NCI-H1092 (cell line): ENCODE measurements at regions not wholly inside any gene's neighbourhood (a gene's known extent, or its start where the extent isn't known, plus 50 kb on each side); places are given as distances from the start of the nearest gene placed in this dataset.
"Not testable (repeated sequence)": the region's sequence is repeated elsewhere in the genome, so short reads cannot be mapped to it uniquely, and the experiment has no call there.

Source experiments
- DNase-seq: peaks from one replicate; lab custom pipeline; 2025; lab: John Stamatoyannopoulos, UW

DNA sequence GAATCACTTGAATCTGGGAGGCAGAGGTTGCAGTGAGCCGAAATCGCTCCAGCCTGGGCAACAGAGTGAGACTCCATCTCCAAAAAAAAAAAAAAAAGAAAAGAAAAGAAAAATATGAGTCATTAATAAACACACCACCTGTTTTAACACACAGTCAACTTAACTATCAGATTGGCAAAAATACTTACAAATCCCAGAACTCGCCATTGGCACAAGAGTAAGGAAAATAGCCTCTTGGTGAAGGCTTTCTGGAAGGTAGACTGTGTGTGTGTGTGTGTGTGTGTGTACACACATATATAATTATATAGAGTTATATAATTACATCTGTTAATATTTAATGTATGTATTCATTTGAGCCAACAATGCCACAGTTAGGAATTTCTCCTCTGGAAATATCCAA, 63.7 kb upstream of the UXS1 start:
- DNase-seq: no peak

DNA sequence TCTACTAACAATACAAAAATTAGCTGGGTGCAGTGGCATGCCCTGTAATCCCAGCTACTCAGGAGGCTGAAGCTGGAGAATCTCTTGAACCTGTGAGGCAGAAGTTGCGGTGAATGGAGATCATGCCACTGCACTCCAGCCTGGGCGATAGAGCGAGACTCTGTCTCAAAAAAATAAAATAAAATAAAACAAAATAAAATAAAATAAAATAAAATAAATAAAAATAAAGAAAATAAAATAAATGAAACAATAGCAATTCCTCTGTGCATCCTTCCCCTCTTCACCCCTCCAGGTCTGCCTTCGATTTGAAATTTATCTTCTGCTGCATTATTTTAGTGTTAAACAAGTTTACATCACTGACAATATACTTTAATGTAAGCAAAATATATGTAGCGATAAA, 63.0 kb upstream of the UXS1 start:
- no peak for DNase-seq

GRCh38 chr2:106249157-106249828, 55.2 kb upstream of the UXS1 start:
- not testable (repeated sequence) for DNase-seq

DNA sequence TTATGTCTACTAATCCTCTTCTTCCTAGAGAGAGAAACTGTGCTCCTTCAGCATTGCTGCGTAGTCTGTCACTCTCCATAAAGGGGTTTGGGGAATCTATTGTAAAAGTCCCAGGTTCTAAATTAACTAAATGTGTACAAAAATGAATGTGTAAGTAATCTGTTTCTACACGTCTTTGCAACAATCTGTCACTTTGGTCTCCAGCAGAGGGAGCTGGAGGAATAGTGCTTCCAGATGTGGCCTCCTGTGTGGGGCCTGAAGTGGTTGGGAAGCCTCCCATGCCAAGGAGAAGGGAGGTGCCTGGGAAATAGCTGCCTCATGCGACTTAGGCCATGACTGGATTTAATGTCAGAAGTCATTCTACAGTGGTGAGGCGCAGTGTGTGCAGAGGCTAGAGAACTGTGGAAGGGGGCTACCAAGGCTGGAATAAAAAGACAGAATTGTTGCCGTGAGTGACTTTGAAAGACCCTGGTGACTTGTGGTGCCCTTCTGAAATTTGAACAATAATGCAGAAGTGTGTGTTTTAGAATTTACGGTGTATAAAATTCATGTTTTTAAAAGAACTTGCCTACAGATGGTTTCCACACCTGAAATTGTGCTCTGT, 54.5 kb upstream of the UXS1 start:
- DNase-seq: not testable (repeated sequence)
